ENCODE measurements at regions not wholly inside any gene's neighbourhood (a gene's known extent, or its start where the extent isn't known, plus 50 kb on each side); places are given as distances from the start of the nearest gene placed in this dataset.
A peak's percentile ranks its signal among the peaks of the same experiment; 100 is the strongest.

GRCh38 chr4:20509315-20509714 is 190.9 kb upstream of the PACRGL start:
- Histone ChIP-seq H3K9me3 (ENCODE audit: low read length) (no peaks in the 10 kb centered on the region), H3K4me2 (ENCODE audit: low read length) (no peak overlapping the region), H4K20me1 (ENCODE audit: low read length) (no peaks in the 10 kb centered on the region), H3K9me2 (replicated peaks; ENCODE audit: low read length) (no peaks in the 10 kb centered on the region), H3K79me2 (ENCODE audit: low read length) (no peaks in the 10 kb centered on the region), H3K27ac (ENCODE audit: low read length) (no peak overlapping the region), H2AFZ (ENCODE audit: low read length) (no peak overlapping the region), H3K27me3 (ENCODE audit: low read length) (no peaks in the 10 kb centered on the region), H3K9ac (ENCODE audit: low read length) (no peak overlapping the region), H3K36me3 (ENCODE audit: low read depth, low read length) (no peaks in the 10 kb centered on the region), H3K4me3 (ENCODE audit: low read length) (no peak overlapping the region), H3K4me1 (ENCODE audit: insufficient read depth, low read length) (peaks cover 24% of the 10 kb centered on the region), H3F3A (ENCODE audit: low read length, unreplicated experiment) (no peaks in the 10 kb centered on the region)
- ATAC-seq, result no peak
- POLR2A ChIA-PET (ENCODE audit: unreplicated experiment), result no interaction called here
- TF ChIP-seq EZH2phosphoT487 (IDR thresholded peaks at IDR 0.05; ENCODE audit: borderline replicate concordance, low read length) (no peak), EZH2 (IDR thresholded peaks at IDR 0.05; ENCODE audit: low read length, unreplicated experiment) (no peak), CTCF (conservative IDR thresholded peaks at IDR 0.05; ENCODE audit: low read depth, low read length) (no peak)
- no peak for DNase-seq
- no TSS peak for BruUV-seq (replicated peaks)
- intact Hi-C loops (cut with micrococcal nuclease), result loop anchor here (2.0 to 10.0 kb wide), 3 partner anchors 47 to 85 kb away; no protein-coding TSS in a partner anchor
- CTCF ChIA-PET, result no interaction called here

- Histone ChIP-seq H4K20me1 (ENCODE audit: low read length) (no peaks in the 10 kb centered on the region), H3K27ac (ENCODE audit: low read length) (peak overlapping the region; percentile 87), H3K79me2 (ENCODE audit: low read length) (no peaks in the 10 kb centered on the region), H3K4me2 (ENCODE audit: low read length) (peak overlapping the region; percentile 56), H3K36me3 (ENCODE audit: low read depth, low read length) (no peaks in the 10 kb centered on the region), H3K9me3 (ENCODE audit: low read length) (no peaks in the 10 kb centered on the region), H3K4me1 (ENCODE audit: insufficient read depth, low read length) (peaks cover 10% of the 10 kb centered on the region), H3K9me2 (replicated peaks; ENCODE audit: low read length) (no peaks in the 10 kb centered on the region), H3K27me3 (ENCODE audit: low read length) (no peaks in the 10 kb centered on the region), H3F3A (ENCODE audit: low read length, unreplicated experiment) (no peaks in the 10 kb centered on the region), H3K4me3 (ENCODE audit: low read length) (no peak overlapping the region), H2AFZ (ENCODE audit: low read length) (peak overlapping the region; percentile 53; the same call in 1 of the 2 replicates), H3K9ac (ENCODE audit: low read length) (peak overlapping the region; percentile 32; the same call in 1 of the 2 replicates)
- intact Hi-C loops (cut with micrococcal nuclease), result no loop called here
- ATAC-seq (peak; percentile 100), DNase-seq (peak; percentile 76)
- POLR2A ChIA-PET (ENCODE audit: unreplicated experiment), result interaction anchor here (0.6 kb wide), 1 partner anchor 83 kb away, joined by 3 read pairs; no protein-coding TSS in a partner anchor
- CTCF ChIA-PET, result no interaction called here
- no TSS peak for BruUV-seq (replicated peaks)
- TF ChIP-seq EZH2phosphoT487 (IDR thresholded peaks at IDR 0.05; ENCODE audit: borderline replicate concordance, low read length), result no peak
- no peak for TF ChIP-seq EZH2 (IDR thresholded peaks at IDR 0.05; ENCODE audit: low read length, unreplicated experiment)
- no peak for TF ChIP-seq CTCF (conservative IDR thresholded peaks at IDR 0.05; ENCODE audit: low read depth, low read length)
Observed at GRCh38 chr4:20512033-20512792, 188.0 kb upstream of the PACRGL start.

GRCh38 chr4:20512985-20513384 is 187.3 kb upstream of the PACRGL start:
- ChIA-PET POLR2A (ENCODE audit: unreplicated experiment) (no interaction called here), CTCF (no interaction called here)
- no peak for DNase-seq
- H3K4me2 ChIP-seq (ENCODE audit: low read length), result no peak overlapping the region
- no peak overlapping the region for H3K27ac ChIP-seq (ENCODE audit: low read length)
- H3K4me1 ChIP-seq (ENCODE audit: insufficient read depth, low read length), result peaks cover 8% of the 10 kb centered on the region
- no peak overlapping the region for H2AFZ ChIP-seq (ENCODE audit: low read length)
- ATAC-seq, result no peak
- BruUV-seq (replicated peaks), result no TSS peak
- no peak for TF ChIP-seq CTCF (conservative IDR thresholded peaks at IDR 0.05; ENCODE audit: low read depth, low read length)
- no peak for TF ChIP-seq EZH2phosphoT487 (IDR thresholded peaks at IDR 0.05; ENCODE audit: borderline replicate concordance, low read length)
- TF ChIP-seq EZH2 (IDR thresholded peaks at IDR 0.05; ENCODE audit: low read length, unreplicated experiment), result no peak
- no peaks in the 10 kb centered on the region for H4K20me1 ChIP-seq (ENCODE audit: low read length)
- no peaks in the 10 kb centered on the region for H3K27me3 ChIP-seq (ENCODE audit: low read length)
- intact Hi-C loops (cut with micrococcal nuclease), result no loop called here
- H3K9me2 ChIP-seq (replicated peaks; ENCODE audit: low read length), result no peaks in the 10 kb centered on the region
- no peak overlapping the region for H3K4me3 ChIP-seq (ENCODE audit: low read length)
- no peaks in the 10 kb centered on the region for H3K79me2 ChIP-seq (ENCODE audit: low read length)
- no peak overlapping the region for H3K9ac ChIP-seq (ENCODE audit: low read length)
- H3K9me3 ChIP-seq (ENCODE audit: low read length), result no peaks in the 10 kb centered on the region
- no peaks in the 10 kb centered on the region for H3F3A ChIP-seq (ENCODE audit: low read length, unreplicated experiment)
- H3K36me3 ChIP-seq (ENCODE audit: low read depth, low read length), result no peaks in the 10 kb centered on the region
